GM12878 (cell line): ENCODE measurements at regions not wholly inside any gene's neighbourhood (a gene's known extent, or its start where the extent isn't known, plus 50 kb on each side); places are given as distances from the start of the nearest gene placed in this dataset.

Experiments
- ATAC-seq: fragments of 200-7000 bp; cut with Tn5 transposase; 3 replicates; pipeline ENCODE4 v1.9.1; 2020; ENCODE audit warnings: mild to moderate bottlenecking, moderate library complexity
- BruUV-seq: library from RNA; stranded (reverse); fragments of 400-500 nt; replicated peaks from 2 replicates; lab custom pipeline; 2021; lab: Mats Ljungman, UMichigan
- CTCF ChIA-PET: fragments of 300-600 bp; sonication (Branson Sonifier 250); formaldehyde crosslinking; extraction: SDS; loops from one replicate; lab custom pipeline; 2021; ENCODE audit warnings: inconsistent platforms; lab: Yijun Ruan, JAX
- POLR2A ChIA-PET: fragments of 350-600 bp; formaldehyde crosslinking; extraction: SDS; loops from one replicate; lab custom pipeline; 2021; ENCODE audit warnings: inconsistent platforms; lab: Charles Lee
- RAD21 ChIA-PET: fragments of 300-600 bp; sonication (Branson Sonifier 250); formaldehyde crosslinking; loops from one replicate; lab custom pipeline; 2023; ENCODE audit warnings: antibody characterized with exemption; ENCODE audit not compliant: unreplicated experiment; lab: Charles Lee
- SMC1A ChIA-PET: fragments of 300-600 bp; sonication (Branson Sonifier 250); formaldehyde crosslinking; loops from one replicate; lab custom pipeline; 2023; ENCODE audit not compliant: unreplicated experiment, uncharacterized antibody; lab: Charles Lee
- DNase-seq: peaks from one replicate; pipeline ENCODE4 v3.0.0-alpha.2; 2011; ENCODE audit warnings: low read depth, low spot score
- FAIRE-seq: peaks from 3 replicates; lab custom pipeline; 2011; peaks lifted over from hg19 to GRCh38; lab: Jason Lieb, UNC
- H2AFZ ChIP-seq: 2 replicates; pipeline ENCODE4 v1.6.0; 2011; ENCODE audit warnings: low read depth, low read length, control low read depth; ENCODE audit not compliant: control insufficient read depth
- H3K27ac ChIP-seq: 2 replicates; pipeline ENCODE4 v1.5.1; 2011; ENCODE audit warnings: control low read depth; ENCODE audit not compliant: control insufficient read depth, insufficient read depth
- H3K27me3 ChIP-seq, 2 experiments: replicated peaks in 1 of 2; 2 replicates each; pipeline versions ENCODE4 v1.6.0 to v1.6.1; 2011; ENCODE audit warnings: low read length in 1 of 2; ENCODE audit not compliant: control insufficient read depth in 2 of 2, insufficient read depth in 2 of 2
- H3K36me3 ChIP-seq, 2 experiments: 2 replicates each; pipeline ENCODE4 v1.5.1; 2011; ENCODE audit warnings: low read length in 1 of 2; ENCODE audit not compliant: control insufficient read depth in 2 of 2, insufficient read depth in 2 of 2
- H3K4me1 ChIP-seq: 2 replicates; pipeline ENCODE4 v1.6.1; 2011; ENCODE audit warnings: mild to moderate bottlenecking, low read length, moderate library complexity, mixed read lengths; ENCODE audit not compliant: control insufficient read depth, insufficient read depth
- H3K4me2 ChIP-seq: 2 replicates; pipeline ENCODE4 v1.6.0; 2011; ENCODE audit warnings: control low read depth; ENCODE audit not compliant: control insufficient read depth, insufficient read depth
- H3K4me3 ChIP-seq: fragments of 200-600 bp; sonication (generic); 2 replicates; pipeline ENCODE4 v1.5.1; 2016
- H3K79me2 ChIP-seq: 2 replicates; pipeline ENCODE4 v1.6.0; 2011; ENCODE audit warnings: low read length; ENCODE audit not compliant: control insufficient read depth, insufficient read depth
- H3K9ac ChIP-seq: 2 replicates; pipeline ENCODE4 v1.8.0; 2011; ENCODE audit warnings: low read length, control low read depth, mixed read lengths; ENCODE audit not compliant: control insufficient read depth, insufficient read depth
- H3K9me3 ChIP-seq: replicated peaks from 3 replicates; pipeline ENCODE4 v1.5.1; 2011; ENCODE audit warnings: mild to moderate bottlenecking, low read length; ENCODE audit not compliant: control insufficient read depth, insufficient read depth
- H4K20me1 ChIP-seq: 2 replicates; pipeline ENCODE4 v1.6.0; 2011; ENCODE audit not compliant: control insufficient read depth, insufficient read depth
- ATF2 ChIP-seq: IDR thresholded peaks from 2 replicates; pipeline ENCODE4 v1.6.1; 2012; ENCODE audit warnings: low read length, inconsistent platforms
- BCL3 ChIP-seq: IDR thresholded peaks from 2 replicates; pipeline ENCODE4 v1.6.1; 2011; ENCODE audit warnings: borderline replicate concordance, low read depth, mild to moderate bottlenecking, moderate library complexity, low read length; ENCODE audit not compliant: insufficient read depth, poor library complexity, severe bottlenecking
- CHD1 ChIP-seq: IDR thresholded peaks from 2 replicates; pipeline ENCODE4 v1.6.1; 2012; ENCODE audit warnings: low read depth, low read length, improper control_type of control experiment
- CREM ChIP-seq: IDR thresholded peaks from 2 replicates; pipeline ENCODE4 v1.6.1; 2014; ENCODE audit warnings: antibody characterized with exemption, low read depth
- GATAD2B ChIP-seq: fragments of 450-650 bp; conservative IDR thresholded peaks from 2 replicates; pipeline ENCODE4 v1.6.1; 2017; ENCODE audit warnings: low read depth, mild to moderate bottlenecking, moderate library complexity
- HSF1 ChIP-seq: fragments of 150-350 bp; IDR thresholded peaks from 2 replicates; pipeline ENCODE4 v1.6.1; 2014; ENCODE audit warnings: mild to moderate bottlenecking, low read depth, low read length
- IRF5 ChIP-seq: fragments of 450-650 bp; IDR thresholded peaks from 2 replicates; pipeline ENCODE4 v1.6.1; 2017; ENCODE audit warnings: borderline replicate concordance
- NFYA ChIP-seq: IDR thresholded peaks from 2 replicates; pipeline ENCODE4 v1.6.1; 2011; ENCODE audit warnings: low read depth, mild to moderate bottlenecking, low read length, improper control_type of control experiment, borderline replicate concordance
- PBX3 ChIP-seq: IDR thresholded peaks from 2 replicates; pipeline ENCODE4 v1.6.1; 2011; ENCODE audit warnings: mild to moderate bottlenecking, low read depth, low read length, moderate library complexity; ENCODE audit not compliant: insufficient replicate concordance
- PRDM15 ChIP-seq: fragments of 450-650 bp; formaldehyde crosslinking; IDR thresholded peaks from 2 replicates; pipeline ENCODE4 v1.4.0; 2020; ENCODE audit warnings: mild to moderate bottlenecking, moderate library complexity
- SREBF1 ChIP-seq: IDR thresholded peaks from 2 replicates; pipeline ENCODE4 v1.6.1; 2012; ENCODE audit warnings: mild to moderate bottlenecking, low read length
- SREBF2 ChIP-seq: IDR thresholded peaks from 2 replicates; pipeline ENCODE4 v1.6.1; 2012; ENCODE audit warnings: mild to moderate bottlenecking, low read length
- WGBS: methylation state at CpG from one replicate; pipeline ENCODE4 v1.1.6; 2016; ENCODE audit warnings: low lambda C conversion rate; ENCODE audit not compliant: insufficient replicate concordance, insufficient coverage; ENCODE audit errors: missing lambda C conversion rate; 5-methylcytosine and 5-hydroxymethylcytosine counted together
- in situ Hi-C: fragments of 300-500 bp; cut with MboI; formaldehyde crosslinking; loops from 9 replicates; pipeline ENCODE4 v1.14.3; 2018; ENCODE audit warnings: mixed read lengths
- intact Hi-C: fragments of 100-400 bp; cut with micrococcal nuclease; formaldehyde crosslinking; loops from one replicate; pipeline ENCODE4 v1.14.2; 2022; ENCODE audit not compliant: unreplicated experiment

GRCh38 chr2:103367877-103368276, 606.0 kb downstream of the TMEM182 start (continued):
- no peak for TF ChIP-seq HSF1
- no peak for TF ChIP-seq BCL3
- no peak for TF ChIP-seq PBX3
- TF ChIP-seq SREBF1, result no peak
- no peak for TF ChIP-seq GATAD2B
- TF ChIP-seq NFYA, result no peak

GRCh38 chr2:103383541-103383940, 621.7 kb downstream of the TMEM182 start:
- DNase-seq (no peak), ATAC-seq (no peak), FAIRE-seq (no peak)
- no peaks in the 10 kb centered on the region for H3K79me2 ChIP-seq
- H3K9ac ChIP-seq, result no peak overlapping the region
- no peak overlapping the region for H3K4me2 ChIP-seq
- RAD21 ChIA-PET, result no interaction called here
- no peak overlapping the region for H2AFZ ChIP-seq
- intact Hi-C loops (no loop called here), in situ Hi-C loops (no loop called here)
- H3K9me3 ChIP-seq, result no peaks in the 10 kb centered on the region
- no peaks in the 10 kb centered on the region for H3K36me3 ChIP-seq
- H3K4me3 ChIP-seq, result no peak overlapping the region
- CTCF ChIA-PET, result no interaction called here
- H3K27me3 ChIP-seq, result no peaks in the 10 kb centered on the region
- POLR2A ChIA-PET, result no interaction called here
- no peaks in the 10 kb centered on the region for H3K4me1 ChIP-seq
- TF ChIP-seq CHD1 (no peak), ATF2 (no peak), IRF5 (no peak), SREBF2 (no peak), CREM (no peak), PRDM15 (CRISPR knock-in tag) (no peak)
- no peaks in the 10 kb centered on the region for H4K20me1 ChIP-seq
- H3K27ac ChIP-seq, result no peak overlapping the region
- BruUV-seq, result no TSS peak
- SMC1A ChIA-PET, result no interaction called here
- 6% methylated on average over 3 of the region's 3 CpGs for WGBS
